ENCODE measurements at regions not wholly inside any gene's neighbourhood (a gene's known extent, or its start where the extent isn't known, plus 50 kb on each side); places are given as distances from the start of the nearest gene placed in this dataset.

DNA sequence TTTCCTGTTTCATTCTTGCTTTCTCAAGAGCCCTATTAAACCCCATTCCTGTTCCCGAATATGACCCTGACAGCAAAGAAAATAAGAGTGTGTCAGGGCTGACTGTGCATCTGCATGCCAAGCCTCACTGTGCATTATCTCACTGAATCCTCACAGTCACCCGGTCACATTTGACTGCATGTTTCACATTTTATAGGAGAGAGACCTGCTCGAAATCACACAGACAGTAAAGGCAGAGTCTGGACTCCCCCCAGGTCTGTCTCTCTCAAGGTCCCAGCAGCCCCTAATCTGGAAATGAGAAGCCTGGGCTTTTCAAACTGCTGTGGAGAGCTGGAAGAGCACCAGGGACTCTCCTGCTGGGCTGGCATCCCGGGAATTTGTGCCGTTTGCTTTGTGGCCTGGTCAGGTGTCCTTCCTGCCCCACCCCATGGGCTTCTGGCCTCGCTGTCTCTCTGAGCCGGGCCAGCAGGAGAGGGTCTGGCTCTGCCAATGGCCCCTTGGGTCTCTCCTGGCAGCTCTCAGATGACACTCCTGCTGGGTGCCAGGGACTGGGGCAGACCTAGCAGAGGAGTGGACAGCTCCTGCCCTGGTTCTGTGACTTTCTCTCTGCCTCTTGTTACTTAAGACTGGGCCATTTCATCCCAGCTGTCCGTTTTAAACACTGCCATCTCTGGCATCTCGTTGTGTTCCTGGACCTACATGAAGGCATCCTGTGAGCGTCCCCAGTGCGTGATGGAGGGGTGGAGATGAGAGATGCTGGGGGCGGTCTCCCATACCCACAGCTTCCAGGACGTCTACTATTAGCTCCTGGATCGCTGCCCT, 173.6 kb downstream of the ARHGAP12 start:
- in situ Hi-C loops (cut with HindIII; ENCODE audit: low pct_unique_long_range_greater_than_20kb, low sequenced_read_pairs): no loop called here
- TF ChIP-seq JUND (IDR thresholded peaks at IDR 0.05; ENCODE audit: low read depth): no peak
- DNase-seq (ENCODE audit: low read depth in 1 of 2, low spot score in 1 of 2): peak in 1 of 2 experiments; percentile 73

DNA sequence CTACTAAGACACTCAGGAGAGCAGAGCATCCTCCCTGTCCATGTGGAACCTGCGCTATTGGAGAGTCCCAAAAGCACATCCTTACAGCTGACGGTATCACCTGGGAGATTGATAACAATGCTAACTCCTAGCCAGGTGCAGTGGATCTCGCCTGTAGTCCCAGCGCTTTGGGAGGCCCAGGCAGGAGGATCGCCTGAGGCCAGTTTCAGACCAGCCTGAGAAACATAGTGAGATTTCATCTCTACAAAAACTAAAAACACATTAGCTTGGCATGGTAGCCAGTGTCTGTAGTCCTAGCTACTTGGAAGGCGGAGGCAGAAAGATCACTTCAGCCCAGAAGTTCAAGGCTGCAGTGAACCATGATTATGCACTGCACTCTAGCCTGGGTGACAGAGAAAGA, 174.9 kb downstream of the ARHGAP12 start:
- in situ Hi-C loops (cut with HindIII; ENCODE audit: low pct_unique_long_range_greater_than_20kb, low sequenced_read_pairs): no loop called here

DNA sequence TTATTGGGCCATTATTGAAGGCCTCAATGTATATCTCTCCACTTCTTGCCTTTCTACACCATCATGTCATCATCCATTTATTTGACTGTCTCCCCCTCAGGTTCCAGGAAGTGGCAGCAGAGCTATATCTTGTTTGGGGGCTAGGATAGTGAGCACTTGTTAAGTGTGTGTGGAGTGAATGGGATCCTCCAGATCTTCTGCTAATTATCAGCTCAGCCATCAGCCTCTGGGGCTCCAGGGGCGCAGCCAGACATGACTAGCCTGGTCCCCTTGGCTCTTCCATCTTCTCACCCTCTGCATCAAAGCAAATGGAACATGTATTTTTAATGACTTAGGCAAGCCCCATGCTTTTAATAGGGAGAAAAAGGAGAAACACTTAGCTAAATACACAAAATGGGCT, 176.5 kb downstream of the ARHGAP12 start:
- in situ Hi-C loops (cut with HindIII; ENCODE audit: low pct_unique_long_range_greater_than_20kb, low sequenced_read_pairs): no loop called here
- no peak for TF ChIP-seq JUND (IDR thresholded peaks at IDR 0.05; ENCODE audit: low read depth)
- no peak for DNase-seq (ENCODE audit: low read depth in 1 of 2, low spot score in 1 of 2)

More for the DNA sequence above, 174.9 kb downstream of the ARHGAP12 start:
- DNase-seq (ENCODE audit: low read depth in 1 of 2, low spot score in 1 of 2): no peak
- TF ChIP-seq JUND (IDR thresholded peaks at IDR 0.05; ENCODE audit: low read depth): no peak

DNA sequence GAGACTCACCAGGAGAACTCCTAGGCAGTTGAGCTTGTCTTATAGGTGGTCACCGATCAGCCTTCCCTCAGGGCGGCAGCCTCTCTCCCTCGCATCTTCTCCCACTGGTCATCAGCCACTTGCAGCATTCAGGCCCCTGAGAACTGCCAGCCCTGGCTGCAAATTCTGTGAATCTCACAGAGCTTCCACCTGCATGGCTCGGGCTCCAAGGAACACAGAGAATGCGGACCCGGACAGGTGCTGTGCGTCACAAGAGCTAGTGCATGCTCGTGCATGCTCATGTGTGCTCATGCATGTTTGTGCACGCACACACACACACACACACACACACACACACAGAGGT, 176.9 kb downstream of the ARHGAP12 start:
- in situ Hi-C loops (cut with HindIII; ENCODE audit: low pct_unique_long_range_greater_than_20kb, low sequenced_read_pairs): no loop called here
- TF ChIP-seq JUND (IDR thresholded peaks at IDR 0.05; ENCODE audit: low read depth): no peak

DNA sequence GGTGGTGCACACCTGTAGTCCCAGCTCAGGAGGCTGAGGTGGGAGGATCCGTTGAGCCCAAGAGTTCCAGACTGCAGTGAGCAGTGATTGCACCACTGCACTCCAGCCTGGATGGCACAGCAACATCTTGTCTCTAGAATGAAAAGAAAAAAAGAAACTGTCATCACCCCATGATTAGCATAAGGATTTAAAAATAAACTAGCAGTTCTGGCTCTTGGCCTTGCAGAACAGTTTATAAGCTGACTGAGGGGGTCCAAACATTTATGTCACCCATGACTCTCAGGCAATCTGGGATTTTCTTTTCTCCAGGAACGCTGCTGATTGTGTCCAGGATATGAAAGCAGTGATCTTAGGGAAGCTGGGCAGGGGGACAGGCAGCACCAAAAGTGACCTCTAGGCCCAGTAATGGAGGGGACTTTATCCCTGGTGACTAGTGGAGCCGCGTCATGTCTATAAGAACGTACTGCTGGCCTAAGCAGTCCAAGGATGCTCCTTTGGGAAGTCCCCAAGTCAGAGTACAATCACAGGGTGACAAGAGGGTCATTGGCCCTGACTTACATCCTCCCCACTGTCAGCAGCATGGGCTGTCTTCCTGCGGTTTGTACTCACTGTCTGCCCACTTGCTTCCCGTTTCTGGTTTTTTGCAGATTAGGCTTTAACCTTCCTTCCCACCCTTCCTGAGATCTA, 177.4 kb downstream of the ARHGAP12 start:
- DNase-seq (ENCODE audit: low read depth in 1 of 2, low spot score in 1 of 2): no peak

More for the DNA sequence above, 176.9 kb downstream of the ARHGAP12 start:
- no peak for DNase-seq (ENCODE audit: low read depth in 1 of 2, low spot score in 1 of 2)

DNA sequence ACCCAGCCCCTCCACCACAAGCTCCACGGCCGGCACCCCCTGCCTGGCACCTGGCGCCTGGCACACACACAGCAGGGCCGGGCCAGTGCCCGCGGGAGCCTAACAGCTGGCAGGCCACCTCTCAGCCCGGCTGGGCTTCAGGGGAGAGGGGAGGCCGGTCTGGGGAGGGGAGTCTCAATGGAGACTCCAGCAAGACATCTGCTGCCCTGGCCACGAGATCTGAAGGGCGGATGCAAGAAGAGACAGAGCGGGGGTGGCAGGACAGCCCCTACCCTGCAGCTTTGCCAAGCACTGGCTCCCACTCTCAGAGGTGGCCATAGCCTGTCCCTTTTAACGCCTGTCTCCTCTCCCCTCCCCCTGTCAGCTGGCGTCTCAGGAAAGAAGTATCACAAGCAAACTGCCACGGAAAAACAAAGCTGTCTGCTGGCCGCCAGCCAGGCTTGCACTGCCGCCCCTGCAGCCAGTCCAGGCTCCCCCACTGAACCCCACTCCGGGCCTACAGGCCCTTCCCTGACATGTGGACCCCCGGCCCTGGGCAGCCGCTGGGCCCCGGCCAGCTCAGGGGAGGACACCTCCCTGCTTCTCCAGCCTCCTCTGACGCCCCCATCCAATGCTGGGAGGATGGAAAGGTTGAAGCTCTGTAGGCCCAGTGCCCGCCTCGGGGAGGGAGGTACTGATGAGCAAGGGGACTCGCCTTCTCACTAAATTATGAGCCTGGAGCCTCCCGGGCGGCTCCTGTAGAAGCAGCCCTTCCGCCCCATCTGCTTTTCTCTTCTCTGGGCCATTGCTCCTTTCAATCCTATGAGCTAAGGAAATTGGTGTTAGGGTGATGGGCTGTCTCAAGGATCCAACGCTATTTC, 178.4 kb downstream of the ARHGAP12 start:
- in situ Hi-C loops (cut with HindIII; ENCODE audit: low pct_unique_long_range_greater_than_20kb, low sequenced_read_pairs): no loop called here
- TF ChIP-seq JUND (IDR thresholded peaks at IDR 0.05; ENCODE audit: low read depth): no peak
- no peak for DNase-seq (ENCODE audit: low read depth in 1 of 2, low spot score in 1 of 2)

More for the DNA sequence above, 177.4 kb downstream of the ARHGAP12 start:
- no peak for TF ChIP-seq JUND (IDR thresholded peaks at IDR 0.05; ENCODE audit: low read depth)
- in situ Hi-C loops (cut with HindIII; ENCODE audit: low pct_unique_long_range_greater_than_20kb, low sequenced_read_pairs): no loop called here

DNA sequence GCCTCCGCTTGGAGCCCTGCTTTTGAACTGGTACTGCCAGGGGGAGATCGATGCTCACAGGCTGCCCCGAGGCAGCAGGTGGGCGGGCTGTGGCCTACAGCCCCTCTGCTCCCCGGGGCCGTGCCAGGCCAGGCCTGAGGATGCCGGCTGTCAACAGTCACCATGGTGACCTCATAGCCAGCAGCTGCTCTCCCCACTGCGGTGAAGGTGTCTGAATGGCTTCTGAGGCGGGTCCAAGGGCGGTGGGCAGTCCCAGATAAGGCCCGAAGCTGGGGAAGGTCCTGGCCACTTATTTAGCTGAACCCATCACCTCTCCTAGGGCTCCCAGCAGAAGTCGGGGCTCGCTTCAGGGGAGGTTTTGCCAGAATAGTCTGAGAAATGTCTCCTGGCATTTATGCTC, 179.3 kb downstream of the ARHGAP12 start:
- DNase-seq (ENCODE audit: low read depth in 1 of 2, low spot score in 1 of 2): no peak
- no peak for TF ChIP-seq JUND (IDR thresholded peaks at IDR 0.05; ENCODE audit: low read depth)
- in situ Hi-C loops (cut with HindIII; ENCODE audit: low pct_unique_long_range_greater_than_20kb, low sequenced_read_pairs): no loop called here

DNA sequence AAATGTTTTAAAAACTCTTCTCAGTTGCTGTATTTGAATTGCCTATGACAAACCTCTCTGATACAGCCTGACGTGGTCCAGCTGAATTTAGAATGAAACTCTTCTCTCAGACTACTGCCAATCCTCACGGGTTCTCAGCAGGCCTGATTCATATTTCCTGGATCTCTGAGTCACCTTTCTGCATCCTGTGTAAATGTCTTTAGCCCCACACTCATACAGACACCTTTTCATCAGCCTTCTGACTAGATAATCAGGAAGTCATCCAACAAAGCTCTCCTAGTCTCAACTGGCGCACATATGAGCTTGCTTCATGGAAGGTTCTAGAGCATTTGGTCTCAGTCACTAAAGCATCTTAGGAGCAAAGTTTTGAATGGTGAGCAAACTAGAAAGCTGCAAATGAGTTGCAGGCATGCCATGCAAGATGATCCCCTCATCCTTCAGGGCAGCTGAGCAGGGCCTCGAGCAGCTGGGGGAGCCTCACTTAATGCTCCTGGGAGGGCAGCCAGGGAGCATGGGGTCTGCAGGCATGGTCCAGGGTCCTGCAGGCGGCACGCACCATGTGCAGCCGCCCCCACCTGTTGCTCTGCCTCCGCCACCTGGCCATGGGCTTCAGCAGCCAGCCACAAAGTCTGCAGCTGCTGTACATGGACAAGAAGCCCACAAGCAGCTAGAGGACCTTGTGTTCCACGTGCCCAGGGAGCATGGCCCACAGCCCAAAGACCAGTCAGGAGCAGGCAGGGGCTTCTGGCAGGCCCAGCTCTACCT, 182.8 kb downstream of the ARHGAP12 start:
- in situ Hi-C loops (cut with HindIII; ENCODE audit: low pct_unique_long_range_greater_than_20kb, low sequenced_read_pairs): no loop called here
- DNase-seq (ENCODE audit: low read depth in 1 of 2, low spot score in 1 of 2): no peak
- TF ChIP-seq JUND (IDR thresholded peaks at IDR 0.05; ENCODE audit: low read depth): no peak

DNA sequence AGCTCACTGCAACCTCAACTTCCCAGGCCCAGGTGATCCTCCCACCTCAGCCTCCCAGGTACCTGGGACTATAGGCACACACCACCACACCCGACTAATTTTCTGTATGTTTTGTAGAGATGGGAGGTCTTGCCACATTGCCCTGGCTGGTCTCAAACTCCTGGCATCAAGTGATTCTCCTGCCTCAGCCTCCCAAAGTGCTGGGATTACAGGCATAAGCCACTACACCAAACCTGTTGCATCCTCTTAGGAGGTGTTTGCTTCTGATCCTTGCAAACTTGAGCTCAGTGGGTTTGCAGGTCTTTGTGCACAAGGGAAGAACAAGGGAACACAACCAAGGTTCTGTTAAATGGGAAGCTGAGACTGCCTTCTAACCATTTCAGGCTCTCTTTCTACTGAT, 184.6 kb downstream of the ARHGAP12 start:
- no peak for DNase-seq (ENCODE audit: low read depth in 1 of 2, low spot score in 1 of 2)
- in situ Hi-C loops (cut with HindIII; ENCODE audit: low pct_unique_long_range_greater_than_20kb, low sequenced_read_pairs): no loop called here
- TF ChIP-seq JUND (IDR thresholded peaks at IDR 0.05; ENCODE audit: low read depth): no peak

DNA sequence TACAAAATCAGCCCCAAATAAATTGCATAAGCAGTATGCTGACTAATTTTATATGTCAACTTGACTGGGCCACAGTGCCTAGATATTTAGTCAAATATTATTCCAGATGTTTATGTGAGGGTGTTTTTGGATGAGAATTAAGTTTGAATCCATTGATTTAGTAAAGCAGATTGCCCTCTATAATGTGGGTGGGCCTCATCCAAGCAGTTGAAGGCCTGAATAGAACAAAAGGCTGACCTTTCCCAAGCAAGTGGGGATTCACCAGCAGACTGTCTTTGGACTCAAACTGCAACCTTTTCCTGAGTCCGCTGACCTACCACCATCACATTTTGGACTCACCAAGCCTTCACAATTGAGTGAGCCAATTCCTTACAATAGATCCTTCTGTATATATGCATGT, 186.4 kb downstream of the ARHGAP12 start:
- DNase-seq (ENCODE audit: low read depth in 1 of 2, low spot score in 1 of 2): no peak
- in situ Hi-C loops (cut with HindIII; ENCODE audit: low pct_unique_long_range_greater_than_20kb, low sequenced_read_pairs): no loop called here
- TF ChIP-seq JUND (IDR thresholded peaks at IDR 0.05; ENCODE audit: low read depth): no peak

DNA sequence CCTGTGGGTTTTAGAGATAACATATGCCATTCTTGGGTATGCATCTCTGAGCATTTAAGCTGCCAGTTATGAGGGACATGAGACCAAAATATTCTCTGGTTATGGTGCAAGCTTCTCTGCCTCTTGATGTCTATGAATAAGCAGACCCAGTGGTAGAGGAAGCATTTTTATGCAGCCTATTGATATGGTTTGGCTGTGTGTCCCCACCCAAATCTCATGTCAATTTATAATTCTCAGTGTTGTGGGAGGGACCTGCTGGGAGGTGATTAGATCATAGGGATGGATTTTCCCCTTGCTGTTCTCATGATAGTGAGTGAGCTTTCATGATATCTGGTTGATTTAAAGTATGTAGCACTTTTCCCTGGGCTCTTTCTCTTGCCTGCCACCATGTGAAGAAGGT, 187.2 kb downstream of the ARHGAP12 start:
- no peak for DNase-seq (ENCODE audit: low read depth in 1 of 2, low spot score in 1 of 2)
- TF ChIP-seq JUND (IDR thresholded peaks at IDR 0.05; ENCODE audit: low read depth): no peak
- in situ Hi-C loops (cut with HindIII; ENCODE audit: low pct_unique_long_range_greater_than_20kb, low sequenced_read_pairs): no loop called here

DNA sequence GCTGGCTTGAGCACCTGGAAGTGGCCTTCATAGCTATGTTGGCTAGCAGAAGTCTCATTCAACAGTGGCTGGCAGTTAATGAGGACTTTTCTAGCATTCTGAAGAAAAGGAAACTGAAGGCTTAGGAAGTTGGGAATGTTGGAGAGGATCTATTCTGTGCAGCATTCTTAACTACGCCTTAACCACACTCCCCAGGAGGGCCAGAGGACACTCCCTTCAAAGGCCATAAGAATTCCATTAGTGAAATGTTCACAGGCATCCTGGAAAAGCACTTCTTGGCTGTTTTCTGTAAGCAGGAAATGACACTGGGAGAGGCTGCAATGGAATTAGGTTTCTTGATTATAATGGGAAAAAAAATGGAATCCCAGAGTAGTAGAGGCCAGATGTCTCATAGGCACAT, 188.9 kb downstream of the ARHGAP12 start:
- TF ChIP-seq JUND (IDR thresholded peaks at IDR 0.05; ENCODE audit: low read depth): no peak
- in situ Hi-C loops (cut with HindIII; ENCODE audit: low pct_unique_long_range_greater_than_20kb, low sequenced_read_pairs): no loop called here
- DNase-seq (ENCODE audit: low read depth in 1 of 2, low spot score in 1 of 2): no peak
